ENCODE measurements at regions not wholly inside any gene's neighbourhood (a gene's known extent, or its start where the extent isn't known, plus 50 kb on each side); places are given as distances from the start of the nearest gene placed in this dataset.

DNA sequence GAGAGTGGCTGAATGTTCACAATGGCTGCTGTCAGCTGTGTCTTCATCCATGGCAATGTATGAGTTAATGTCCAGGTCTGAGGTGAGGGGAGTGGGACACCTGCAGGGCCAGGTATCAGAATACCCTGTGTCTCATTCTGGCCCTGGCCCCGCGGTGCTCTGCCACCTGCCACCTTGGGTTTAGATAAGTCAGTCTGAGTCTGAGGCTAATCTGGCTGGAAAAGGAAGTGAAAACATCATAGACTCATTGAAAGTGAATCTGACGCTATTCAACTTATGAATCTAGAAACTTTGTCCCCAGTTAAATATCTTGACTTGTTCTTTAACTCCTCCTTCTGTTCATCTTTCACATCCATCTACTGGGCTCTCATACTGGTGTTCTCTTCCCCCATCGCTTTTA is 267.1 kb upstream of the JAG1 start:
- Histone ChIP-seq H2AFZ (ENCODE audit: control insufficient read depth, low read depth, low read length) (peak overlapping the region; percentile 31), H3K27me3 (replicated peaks in 1 of 2; ENCODE audit: control insufficient read depth in 2 of 2, insufficient read depth in 2 of 2, low read length in 1 of 2) (no peaks in the 10 kb centered on the region), H3K27ac (ENCODE audit: control insufficient read depth, insufficient read depth) (no peak overlapping the region; the same call in 1 of the 2 replicates), H3K4me2 (ENCODE audit: control insufficient read depth, insufficient read depth) (peak overlapping the region; percentile 53), H3K9me3 (replicated peaks; ENCODE audit: control insufficient read depth, insufficient read depth, low read length) (no peaks in the 10 kb centered on the region), H3K36me3 (ENCODE audit: control insufficient read depth in 2 of 2, insufficient read depth in 2 of 2, low read length in 1 of 2) (no peaks in the 10 kb centered on the region), H4K20me1 (ENCODE audit: control insufficient read depth, insufficient read depth) (no peaks in the 10 kb centered on the region), H3K4me1 (ENCODE audit: control insufficient read depth, insufficient read depth, low read length) (peaks cover 9% of the 10 kb centered on the region), H3K79me2 (ENCODE audit: control insufficient read depth, insufficient read depth, low read length) (no peaks in the 10 kb centered on the region), H3K9ac (ENCODE audit: control insufficient read depth, insufficient read depth, low read length) (no peak overlapping the region), H3K4me3 (no peak overlapping the region)
- ATAC-seq (peak; percentile 99), DNase-seq (ENCODE audit: low read depth, low spot score) (peak; percentile 56), FAIRE-seq (peak; percentile 90)
- SMC1A ChIA-PET (ENCODE audit: uncharacterized antibody, unreplicated experiment) = interaction anchor here (1.0 to 1.1 kb wide), 3 partner anchors 14 to 265 kb away, joined by 3 read pairs; no protein-coding TSS in a partner anchor
- 8% methylated on average over 4 of the region's 4 CpGs for WGBS (ENCODE audit: insufficient coverage, insufficient replicate concordance, low lambda C conversion rate, missing lambda C conversion rate)
- CTCF ChIA-PET = no interaction called here
- RAD21 ChIA-PET (ENCODE audit: unreplicated experiment) = no interaction called here
- in situ Hi-C loops (cut with MboI) = no loop called here
- POLR2A ChIA-PET = no interaction called here
- no TSS peak for BruUV-seq (replicated peaks)
- intact Hi-C loops (cut with micrococcal nuclease; ENCODE audit: unreplicated experiment) = loop anchor here (2.0 kb wide), 1 partner anchor 266 kb away; no protein-coding TSS in a partner anchor
- TF ChIP-seq JUNB (IDR thresholded peaks at IDR 0.05) = peak; percentile 67
- no peak for TF ChIP-seq KDM1A (IDR thresholded peaks at IDR 0.05; ENCODE audit: borderline replicate concordance)
- TF ChIP-seq, protein P1, sequence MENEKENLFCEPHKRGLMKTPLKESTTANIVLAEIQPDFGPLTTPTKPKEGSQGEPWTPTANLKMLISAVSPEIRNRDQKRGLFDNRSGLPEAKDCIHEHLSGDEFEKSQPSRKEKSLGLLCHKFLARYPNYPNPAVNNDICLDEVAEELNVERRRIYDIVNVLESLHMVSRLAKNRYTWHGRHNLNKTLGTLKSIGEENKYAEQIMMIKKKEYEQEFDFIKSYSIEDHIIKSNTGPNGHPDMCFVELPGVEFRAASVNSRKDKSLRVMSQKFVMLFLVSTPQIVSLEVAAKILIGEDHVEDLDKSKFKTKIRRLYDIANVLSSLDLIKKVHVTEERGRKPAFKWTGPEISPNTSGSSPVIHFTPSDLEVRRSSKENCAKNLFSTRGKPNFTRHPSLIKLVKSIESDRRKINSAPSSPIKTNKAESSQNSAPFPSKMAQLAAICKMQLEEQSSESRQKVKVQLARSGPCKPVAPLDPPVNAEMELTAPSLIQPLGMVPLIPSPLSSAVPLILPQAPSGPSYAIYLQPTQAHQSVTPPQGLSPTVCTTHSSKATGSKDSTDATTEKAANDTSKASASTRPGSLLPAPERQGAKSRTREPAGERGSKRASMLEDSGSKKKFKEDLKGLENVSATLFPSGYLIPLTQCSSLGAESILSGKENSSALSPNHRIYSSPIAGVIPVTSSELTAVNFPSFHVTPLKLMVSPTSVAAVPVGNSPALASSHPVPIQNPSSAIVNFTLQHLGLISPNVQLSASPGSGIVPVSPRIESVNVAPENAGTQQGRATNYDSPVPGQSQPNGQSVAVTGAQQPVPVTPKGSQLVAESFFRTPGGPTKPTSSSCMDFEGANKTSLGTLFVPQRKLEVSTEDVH (IDR thresholded peaks at IDR 0.05; ENCODE audit: low read depth, partially characterized antibody) = no peak
- peak; percentile 49 for TF ChIP-seq CREM (IDR thresholded peaks at IDR 0.05; ENCODE audit: low read depth)
- TF ChIP-seq MTA3 (IDR thresholded peaks at IDR 0.05; ENCODE audit: borderline replicate concordance, low read length) = no peak
- TF ChIP-seq, protein P2, sequence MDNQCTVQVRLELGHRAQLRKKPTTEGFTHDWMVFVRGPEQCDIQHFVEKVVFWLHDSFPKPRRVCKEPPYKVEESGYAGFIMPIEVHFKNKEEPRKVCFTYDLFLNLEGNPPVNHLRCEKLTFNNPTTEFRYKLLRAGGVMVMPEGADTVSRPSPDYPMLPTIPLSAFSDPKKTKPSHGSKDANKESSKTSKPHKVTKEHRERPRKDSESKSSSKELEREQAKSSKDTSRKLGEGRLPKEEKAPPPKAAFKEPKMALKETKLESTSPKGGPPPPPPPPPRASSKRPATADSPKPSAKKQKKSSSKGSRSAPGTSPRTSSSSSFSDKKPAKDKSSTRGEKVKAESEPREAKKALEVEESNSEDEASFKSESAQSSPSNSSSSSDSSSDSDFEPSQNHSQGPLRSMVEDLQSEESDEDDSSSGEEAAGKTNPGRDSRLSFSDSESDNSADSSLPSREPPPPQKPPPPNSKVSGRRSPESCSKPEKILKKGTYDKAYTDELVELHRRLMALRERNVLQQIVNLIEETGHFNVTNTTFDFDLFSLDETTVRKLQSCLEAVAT (IDR thresholded peaks at IDR 0.05) = no peak
- peak; percentile 74; the same call in 1 of the 2 replicates for TF ChIP-seq TCF3 (IDR thresholded peaks at IDR 0.05; ENCODE audit: borderline replicate concordance, insufficient read depth, low read depth, low read length)
- TF ChIP-seq IRF4 (IDR thresholded peaks at IDR 0.05; ENCODE audit: low read depth, low read length) = peak; percentile 64; the same call in 1 of the 2 replicates
- no peak for TF ChIP-seq RCOR1 (conservative IDR thresholded peaks at IDR 0.05; ENCODE audit: low read depth, low read length)
- no peak for TF ChIP-seq NR2F1 (conservative IDR thresholded peaks at IDR 0.05)
- TF ChIP-seq, protein P3, sequence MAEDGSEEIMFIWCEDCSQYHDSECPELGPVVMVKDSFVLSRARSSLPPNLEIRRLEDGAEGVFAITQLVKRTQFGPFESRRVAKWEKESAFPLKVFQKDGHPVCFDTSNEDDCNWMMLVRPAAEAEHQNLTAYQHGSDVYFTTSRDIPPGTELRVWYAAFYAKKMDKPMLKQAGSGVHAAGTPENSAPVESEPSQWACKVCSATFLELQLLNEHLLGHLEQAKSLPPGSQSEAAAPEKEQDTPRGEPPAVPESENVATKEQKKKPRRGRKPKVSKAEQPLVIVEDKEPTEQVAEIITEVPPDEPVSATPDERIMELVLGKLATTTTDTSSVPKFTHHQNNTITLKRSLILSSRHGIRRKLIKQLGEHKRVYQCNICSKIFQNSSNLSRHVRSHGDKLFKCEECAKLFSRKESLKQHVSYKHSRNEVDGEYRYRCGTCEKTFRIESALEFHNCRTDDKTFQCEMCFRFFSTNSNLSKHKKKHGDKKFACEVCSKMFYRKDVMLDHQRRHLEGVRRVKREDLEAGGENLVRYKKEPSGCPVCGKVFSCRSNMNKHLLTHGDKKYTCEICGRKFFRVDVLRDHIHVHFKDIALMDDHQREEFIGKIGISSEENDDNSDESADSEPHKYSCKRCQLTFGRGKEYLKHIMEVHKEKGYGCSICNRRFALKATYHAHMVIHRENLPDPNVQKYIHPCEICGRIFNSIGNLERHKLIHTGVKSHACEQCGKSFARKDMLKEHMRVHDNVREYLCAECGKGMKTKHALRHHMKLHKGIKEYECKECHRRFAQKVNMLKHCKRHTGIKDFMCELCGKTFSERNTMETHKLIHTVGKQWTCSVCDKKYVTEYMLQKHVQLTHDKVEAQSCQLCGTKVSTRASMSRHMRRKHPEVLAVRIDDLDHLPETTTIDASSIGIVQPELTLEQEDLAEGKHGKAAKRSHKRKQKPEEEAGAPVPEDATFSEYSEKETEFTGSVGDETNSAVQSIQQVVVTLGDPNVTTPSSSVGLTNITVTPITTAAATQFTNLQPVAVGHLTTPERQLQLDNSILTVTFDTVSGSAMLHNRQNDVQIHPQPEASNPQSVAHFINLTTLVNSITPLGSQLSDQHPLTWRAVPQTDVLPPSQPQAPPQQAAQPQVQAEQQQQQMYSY (CRISPR knock-in tag; IDR thresholded peaks at IDR 0.05) = no peak
- no peak; the same call in 1 of the 2 replicates for TF ChIP-seq ZNF24 (IDR thresholded peaks at IDR 0.05)
- no peak for TF ChIP-seq SREBF1 (IDR thresholded peaks at IDR 0.05; ENCODE audit: low read length)
- TF ChIP-seq, protein P4, sequence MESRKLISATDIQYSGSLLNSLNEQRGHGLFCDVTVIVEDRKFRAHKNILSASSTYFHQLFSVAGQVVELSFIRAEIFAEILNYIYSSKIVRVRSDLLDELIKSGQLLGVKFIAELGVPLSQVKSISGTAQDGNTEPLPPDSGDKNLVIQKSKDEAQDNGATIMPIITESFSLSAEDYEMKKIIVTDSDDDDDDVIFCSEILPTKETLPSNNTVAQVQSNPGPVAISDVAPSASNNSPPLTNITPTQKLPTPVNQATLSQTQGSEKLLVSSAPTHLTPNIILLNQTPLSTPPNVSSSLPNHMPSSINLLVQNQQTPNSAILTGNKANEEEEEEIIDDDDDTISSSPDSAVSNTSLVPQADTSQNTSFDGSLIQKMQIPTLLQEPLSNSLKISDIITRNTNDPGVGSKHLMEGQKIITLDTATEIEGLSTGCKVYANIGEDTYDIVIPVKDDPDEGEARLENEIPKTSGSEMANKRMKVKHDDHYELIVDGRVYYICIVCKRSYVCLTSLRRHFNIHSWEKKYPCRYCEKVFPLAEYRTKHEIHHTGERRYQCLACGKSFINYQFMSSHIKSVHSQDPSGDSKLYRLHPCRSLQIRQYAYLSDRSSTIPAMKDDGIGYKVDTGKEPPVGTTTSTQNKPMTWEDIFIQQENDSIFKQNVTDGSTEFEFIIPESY (IDR thresholded peaks at IDR 0.05) = no peak
- TF ChIP-seq TAF1 (IDR thresholded peaks at IDR 0.05; ENCODE audit: borderline replicate concordance, low read depth, low read length) = no peak
- TF ChIP-seq ZNF217 (IDR thresholded peaks at IDR 0.05) = peak; percentile 51; the same call in 1 of the 2 replicates

Measured in GM12878 (cell line).